ENCODE measurements at regions not wholly inside any gene's neighbourhood (a gene's known extent, or its start where the extent isn't known, plus 50 kb on each side); places are given as distances from the start of the nearest gene placed in this dataset.
A peak's percentile ranks its signal among the peaks of the same experiment; 100 is the strongest.

DNA sequence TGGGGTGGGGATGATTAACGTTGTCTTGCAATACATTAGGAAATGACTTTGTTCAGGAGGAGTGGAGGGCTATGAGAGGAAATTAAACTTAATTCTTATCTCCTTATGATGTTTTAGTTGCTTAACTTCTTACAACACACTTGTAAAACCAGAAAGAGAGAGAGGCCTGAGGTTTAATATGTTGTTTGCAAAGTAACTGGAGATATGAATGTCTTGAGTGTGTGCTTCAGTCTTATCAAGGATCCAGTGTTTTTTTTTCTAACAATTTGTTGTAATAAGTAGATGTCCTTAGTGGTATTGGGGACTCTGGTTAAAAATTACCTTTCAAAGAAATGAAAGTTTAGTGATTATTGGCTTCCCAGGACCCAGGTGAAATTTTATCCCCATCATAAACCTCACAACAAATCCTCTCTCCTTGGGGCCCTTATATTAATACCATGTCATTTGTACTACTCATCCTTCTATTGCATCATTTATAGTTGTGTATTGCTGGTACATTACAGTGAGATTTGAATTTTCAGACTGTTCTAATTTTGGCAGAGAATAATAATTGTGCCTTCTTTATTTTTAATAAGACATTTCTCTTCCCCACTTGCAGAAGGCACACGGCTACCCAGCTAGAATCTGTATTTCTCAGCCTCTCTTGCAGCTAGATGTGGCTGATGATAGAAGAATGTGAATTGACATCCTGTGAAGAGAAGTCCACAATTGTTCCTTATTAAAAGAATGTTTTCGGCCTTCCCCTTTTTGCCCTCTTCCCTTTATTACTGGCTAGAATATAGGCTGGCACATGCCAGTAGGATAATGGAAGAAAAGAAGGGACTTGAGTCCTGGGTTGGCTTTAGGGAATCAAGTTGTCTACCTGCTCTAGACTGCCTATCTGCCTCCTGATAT is 91.9 kb upstream of the CXCR4 start:
- no peak for DNase-seq

DNA sequence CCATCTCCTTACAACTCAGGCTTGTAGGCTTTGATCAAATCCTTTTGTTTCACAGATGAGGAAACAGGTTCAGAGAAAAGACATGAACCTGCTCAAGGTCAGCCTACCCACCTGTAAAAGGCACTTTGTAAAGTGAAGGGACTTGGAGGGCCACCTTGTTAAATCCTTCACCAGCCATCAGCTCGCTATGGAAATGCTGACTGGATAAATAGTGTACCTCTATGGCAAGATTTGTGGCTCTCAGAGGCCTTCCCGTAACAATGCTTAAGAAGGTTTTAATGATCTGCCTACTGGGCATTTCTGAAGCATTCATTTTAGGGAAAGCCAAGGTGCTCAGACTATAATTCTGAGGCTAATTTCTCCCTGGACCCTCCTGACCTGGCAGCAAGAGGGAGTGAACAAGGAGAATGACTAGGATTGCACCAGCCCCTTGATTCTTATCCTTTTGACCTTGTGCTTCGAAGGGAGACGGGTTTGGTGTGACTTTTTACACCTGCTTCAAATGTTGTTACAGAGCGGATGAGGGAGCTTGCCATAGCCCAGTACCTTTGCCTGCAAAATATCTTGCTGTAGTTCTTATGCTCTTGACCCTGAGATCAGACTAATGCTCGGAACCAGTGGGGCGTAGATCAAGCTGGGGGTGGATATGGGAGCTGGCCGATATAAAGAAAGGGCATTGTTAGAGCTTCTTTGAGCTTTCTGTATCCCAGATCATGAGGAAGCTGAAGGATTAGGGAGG is 90.9 kb upstream of the CXCR4 start:
- no peak for DNase-seq

- no peak for DNase-seq
These were observed 89.7 kb upstream of the CXCR4 start for GRCh38 chr2:136207665-136208064.

GRCh38 chr2:136207030-136207623 is 89.2 kb upstream of the CXCR4 start:
- DNase-seq: peak; percentile 12

GRCh38 chr2:136206613-136207012 is 88.7 kb upstream of the CXCR4 start:
- peak; percentile 24 for DNase-seq

GRCh38 chr2:136205615-136206014 is 87.7 kb upstream of the CXCR4 start:
- DNase-seq: no peak

DNA sequence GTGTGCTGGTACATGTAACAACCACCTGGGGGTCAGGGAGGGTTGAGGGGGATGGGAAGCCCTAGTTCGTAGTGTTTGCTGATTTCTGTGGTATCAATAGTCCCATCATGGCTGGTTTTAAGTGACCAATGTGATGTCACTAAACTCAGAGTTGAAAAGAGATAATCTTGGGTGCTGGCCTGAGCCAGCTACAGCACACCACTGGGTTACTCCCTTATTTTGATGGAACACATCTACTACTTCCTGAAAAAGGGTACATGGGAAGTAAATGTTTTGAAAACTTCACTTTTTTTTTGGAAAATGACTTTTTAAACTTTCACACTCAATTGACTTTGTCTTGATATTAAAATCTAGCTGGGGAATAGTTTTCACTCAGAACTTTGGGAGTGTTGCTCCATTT is 87.0 kb upstream of the CXCR4 start:
- no peak for DNase-seq

GRCh38 chr2:136195226-136195625 is 77.3 kb upstream of the CXCR4 start:
- DNase-seq: no peak

GRCh38 chr2:136191041-136191440 is 73.1 kb upstream of the CXCR4 start:
- DNase-seq: no peak

- no peak for DNase-seq
These were observed 71.4 kb upstream of the CXCR4 start for GRCh38 chr2:136189221-136189782.

GRCh38 chr2:136188086-136188485 is 70.1 kb upstream of the CXCR4 start:
- no peak for DNase-seq

- no peak for DNase-seq
These were observed 68.2 kb upstream of the CXCR4 start for GRCh38 chr2:136185981-136186776.

GRCh38 chr2:136183097-136183496 is 65.1 kb upstream of the CXCR4 start:
- no peak for DNase-seq

DNA sequence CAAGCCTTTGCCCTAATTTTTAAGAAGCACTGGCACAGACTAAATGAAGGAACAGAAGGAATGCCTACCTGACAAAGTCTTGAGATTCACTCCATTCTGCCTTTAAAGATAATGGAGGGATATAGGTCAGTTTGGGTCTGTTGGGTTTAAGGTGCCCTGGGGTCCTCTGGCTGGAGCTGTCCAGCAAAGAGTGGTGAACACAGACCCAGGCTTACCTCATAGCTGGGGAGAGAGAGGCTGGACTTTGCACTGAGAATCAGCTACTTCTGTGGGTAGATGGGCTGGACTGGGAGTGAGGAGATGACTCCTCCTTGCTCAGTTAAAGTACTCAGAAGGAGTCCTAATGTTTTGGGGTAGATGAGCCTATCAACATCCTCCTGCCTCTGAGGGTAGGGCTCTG is 64.4 kb upstream of the CXCR4 start:
- DNase-seq: no peak

- no peak for DNase-seq
These were observed 61.6 kb upstream of the CXCR4 start for GRCh38 chr2:136179602-136179975.

DNA sequence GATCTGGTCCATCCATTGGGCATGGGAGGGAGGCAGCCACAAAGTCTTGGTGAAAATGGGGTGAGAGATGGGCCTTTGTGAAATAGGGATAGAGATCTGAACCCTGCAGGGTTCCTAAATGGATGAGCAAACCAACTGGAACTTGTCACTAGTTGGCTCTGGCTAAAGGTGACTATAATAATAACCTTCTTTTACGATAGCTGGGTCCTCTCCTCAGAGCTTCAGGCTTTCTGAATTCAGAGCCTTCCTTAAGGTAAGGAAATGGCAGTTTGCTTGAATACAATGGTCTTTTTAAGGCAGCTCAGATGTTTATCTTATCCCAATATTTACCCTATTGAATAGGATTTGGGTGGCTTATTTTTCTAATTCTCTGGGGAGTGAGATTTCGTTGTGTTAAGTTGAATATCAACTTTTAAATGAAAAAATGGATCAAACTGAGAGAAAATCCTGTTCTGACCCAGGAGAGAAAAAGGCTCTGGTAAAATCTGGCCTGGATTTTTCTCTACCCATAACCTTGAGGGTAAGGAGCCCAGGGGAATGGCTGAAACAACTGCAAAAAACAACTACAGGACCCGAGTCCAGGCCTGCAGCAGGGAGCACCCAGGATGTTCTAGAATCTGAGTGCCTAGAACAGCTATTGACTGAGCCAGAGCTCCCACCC is 61.1 kb upstream of the CXCR4 start:
- no peak for DNase-seq

GRCh38 chr2:136175868-136176267 is 57.9 kb upstream of the CXCR4 start:
- DNase-seq: no peak

DNA sequence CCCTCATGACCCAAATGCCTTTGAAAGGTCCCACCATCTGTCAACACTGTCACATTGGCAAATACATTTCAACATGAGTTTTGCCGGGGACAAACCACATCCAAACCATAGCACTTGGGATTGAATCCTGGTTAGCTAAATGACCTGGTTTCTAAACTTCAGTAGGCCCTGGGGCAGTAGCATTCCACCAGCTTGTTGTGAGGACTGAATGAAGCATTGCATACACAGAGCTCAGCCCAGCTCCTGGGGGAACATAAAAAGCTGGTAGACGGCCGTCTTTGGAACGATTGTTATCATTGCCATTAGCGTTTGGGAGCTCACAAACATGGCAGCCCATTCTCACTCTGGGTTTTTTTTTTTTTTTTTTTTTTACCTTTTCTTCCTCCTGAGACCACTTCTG is 57.5 kb upstream of the CXCR4 start:
- DNase-seq: no peak

- DNase-seq: no peak
These were observed 55.2 kb upstream of the CXCR4 start for GRCh38 chr2:136173126-136173525.

DNA sequence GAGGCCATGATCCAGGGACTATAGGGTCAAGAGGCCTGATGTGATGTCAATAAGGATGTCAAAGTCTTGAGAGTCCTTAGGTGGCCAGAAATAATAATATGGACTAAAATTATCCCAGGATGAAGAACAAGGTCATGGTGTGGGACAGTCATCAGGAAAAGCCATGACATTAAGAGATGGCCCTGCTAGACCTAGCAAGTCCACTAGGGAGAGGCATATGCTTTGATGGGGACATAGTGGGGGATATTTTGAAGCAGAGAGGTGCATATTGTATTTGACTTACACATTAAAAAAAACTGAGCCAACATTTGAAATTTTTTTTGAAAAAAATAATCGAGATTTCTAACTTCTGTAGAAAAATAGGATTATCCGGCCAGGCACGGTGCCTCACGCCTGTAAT is 53.3 kb upstream of the CXCR4 start:
- DNase-seq: no peak

DNA sequence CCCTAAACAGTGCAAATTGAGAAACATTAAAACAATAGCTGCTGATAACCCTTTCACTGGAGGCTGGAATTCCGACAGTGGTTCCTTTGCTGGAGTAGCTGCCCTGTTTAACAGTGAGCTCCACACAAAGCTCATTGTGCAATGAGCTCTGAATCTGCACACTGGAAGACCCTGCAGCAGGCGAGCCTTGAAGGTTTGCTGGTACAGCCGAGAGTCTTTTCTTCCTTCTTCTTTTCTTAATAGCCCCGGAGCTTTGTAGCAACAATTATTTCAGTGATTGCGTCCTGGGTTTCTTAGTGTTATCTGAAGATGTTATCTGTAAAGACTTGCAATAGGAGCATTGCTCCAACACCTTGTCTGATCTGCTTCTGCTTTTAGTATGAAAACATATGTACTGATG is 50.8 kb upstream of the CXCR4 start:
- DNase-seq: no peak

Data from stimulated activated CD4-positive, alpha-beta T cell treated with anti-CD3 and anti-CD28 coated beads, Interleukin-4, amount 100 ng/mL, for 24 hours (primary cell).